Ovary (tissue), 3 donors: ENCODE measurements at regions not wholly inside any gene's neighbourhood (a gene's known extent, or its start where the extent isn't known, plus 50 kb on each side); places are given as distances from the start of the nearest gene placed in this dataset.

ENCODE experiments used
- EP300 ChIP-seq: sonication (generic); formaldehyde crosslinking; IDR thresholded peaks from one replicate; pipeline ENCODE4 v1.6.1; 2017; ENCODE audit warnings: antibody characterized with exemption
- POLR2A ChIP-seq: fragments of 450-650 bp; IDR thresholded peaks from one replicate; pipeline ENCODE4 v1.6.1; 2017; ENCODE audit warnings: antibody characterized with exemption, mild to moderate bottlenecking, moderate library complexity
- TF ChIP-seq, protein P1 (sequence below), 3 donors: fragments of 450-650 bp in 2 of 3; fragments of 200-600 bp in 1 of 3; IDR thresholded peaks; one replicate each; pipeline versions ENCODE4 v1.5.1 to v1.8.0; 2016 to 2022; ENCODE audit warnings: antibody characterized with exemption in 3 of 3, mild to moderate bottlenecking in 1 of 3
- donor health status: DM: no; HTN: no; CAD: no.

DNA sequence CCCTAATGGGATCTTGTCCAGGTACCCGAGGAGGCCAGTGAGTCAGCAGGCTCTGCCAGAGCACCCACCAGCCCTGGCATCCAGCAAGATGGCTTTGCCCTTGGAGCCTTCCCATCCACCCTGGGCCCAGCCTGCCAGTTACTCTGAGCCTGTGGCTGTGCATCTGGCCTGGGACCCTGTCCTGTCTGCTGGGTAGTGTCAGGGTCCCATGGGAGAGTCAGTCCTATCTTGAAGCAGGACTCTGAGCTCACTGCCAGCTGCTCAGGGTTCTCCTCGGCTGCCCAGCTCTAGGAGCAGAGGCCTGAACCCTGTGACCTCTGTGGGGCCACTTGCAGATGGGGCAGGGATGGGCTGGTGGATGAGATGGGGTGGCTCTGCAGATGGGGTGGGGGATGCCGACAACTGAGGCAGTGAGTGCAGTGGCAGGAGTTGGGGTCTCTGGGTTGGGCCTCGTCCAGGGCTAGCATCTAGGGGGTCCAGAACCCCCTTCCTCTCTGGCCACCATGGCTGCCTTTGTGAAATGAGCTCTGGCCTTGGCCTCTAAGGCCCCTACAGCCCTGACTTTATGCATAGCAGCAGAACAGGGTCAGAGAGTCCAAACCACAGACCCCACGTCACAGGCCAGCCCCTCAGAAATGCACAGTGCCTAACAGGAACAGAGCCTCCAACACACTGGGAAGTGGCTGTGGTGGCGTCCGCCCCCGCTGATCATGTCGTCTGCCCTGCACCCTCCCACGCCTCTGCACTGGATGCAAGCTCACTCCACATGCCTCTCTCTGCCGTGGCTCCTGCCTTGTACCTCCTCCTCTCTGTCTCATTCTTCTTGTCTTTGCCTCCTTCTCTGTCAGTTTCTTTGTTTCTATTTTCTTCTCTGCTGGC is 88.1 kb upstream of the RET start:
- TF ChIP-seq POLR2A = no peak
- TF ChIP-seq, protein P1, sequence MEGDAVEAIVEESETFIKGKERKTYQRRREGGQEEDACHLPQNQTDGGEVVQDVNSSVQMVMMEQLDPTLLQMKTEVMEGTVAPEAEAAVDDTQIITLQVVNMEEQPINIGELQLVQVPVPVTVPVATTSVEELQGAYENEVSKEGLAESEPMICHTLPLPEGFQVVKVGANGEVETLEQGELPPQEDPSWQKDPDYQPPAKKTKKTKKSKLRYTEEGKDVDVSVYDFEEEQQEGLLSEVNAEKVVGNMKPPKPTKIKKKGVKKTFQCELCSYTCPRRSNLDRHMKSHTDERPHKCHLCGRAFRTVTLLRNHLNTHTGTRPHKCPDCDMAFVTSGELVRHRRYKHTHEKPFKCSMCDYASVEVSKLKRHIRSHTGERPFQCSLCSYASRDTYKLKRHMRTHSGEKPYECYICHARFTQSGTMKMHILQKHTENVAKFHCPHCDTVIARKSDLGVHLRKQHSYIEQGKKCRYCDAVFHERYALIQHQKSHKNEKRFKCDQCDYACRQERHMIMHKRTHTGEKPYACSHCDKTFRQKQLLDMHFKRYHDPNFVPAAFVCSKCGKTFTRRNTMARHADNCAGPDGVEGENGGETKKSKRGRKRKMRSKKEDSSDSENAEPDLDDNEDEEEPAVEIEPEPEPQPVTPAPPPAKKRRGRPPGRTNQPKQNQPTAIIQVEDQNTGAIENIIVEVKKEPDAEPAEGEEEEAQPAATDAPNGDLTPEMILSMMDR (IDR thresholded peaks at IDR 0.05) = no peak
- no peak for TF ChIP-seq EP300
